A549 (cell line): ENCODE measurements at regions not wholly inside any gene's neighbourhood (a gene's known extent, or its start where the extent isn't known, plus 50 kb on each side); places are given as distances from the start of the nearest gene placed in this dataset.

Source experiments
- BHLHE40 ChIP-seq: IDR thresholded peaks from 2 replicates; pipeline ENCODE4 v1.6.1; 2012; ENCODE audit warnings: low read depth, low read length, inconsistent platforms
- KDM1A ChIP-seq: fragments of 200-600 bp; sonication (generic); IDR thresholded peaks from 2 replicates; pipeline ENCODE4 v1.6.1; 2016; ENCODE audit warnings: low read depth, mild to moderate bottlenecking
- MAFK ChIP-seq: fragments of 450-650 bp; IDR thresholded peaks from 2 replicates; pipeline ENCODE4 v1.6.1; 2014; ENCODE audit not compliant: partially characterized antibody
- POLR2A ChIP-seq: IDR thresholded peaks from 2 replicates; pipeline ENCODE4 v1.6.1; 2012; ENCODE audit warnings: mild to moderate bottlenecking, low read length
- RFX5 ChIP-seq: fragments of 450-650 bp; IDR thresholded peaks from 2 replicates; pipeline ENCODE4 v1.7.1; 2014; ENCODE audit warnings: antibody characterized with exemption, mild to moderate bottlenecking, moderate library complexity
- SMC3 ChIP-seq: fragments of >200 bp; sonication (Bioruptor Twin); formaldehyde crosslinking; IDR thresholded peaks from 3 replicates; pipeline ENCODE4 v1.6.1; 2018; ENCODE audit warnings: inconsistent platforms
- TF ChIP-seq, protein P1 (sequence below): fragments of >200 bp; sonication (Bioruptor Twin); formaldehyde crosslinking; IDR thresholded peaks from 3 replicates; pipeline ENCODE4 v1.5.1; 2016
- TF ChIP-seq, protein P2 (sequence below): IDR thresholded peaks from 2 replicates; pipeline ENCODE4 v1.6.1; 2012

DNA sequence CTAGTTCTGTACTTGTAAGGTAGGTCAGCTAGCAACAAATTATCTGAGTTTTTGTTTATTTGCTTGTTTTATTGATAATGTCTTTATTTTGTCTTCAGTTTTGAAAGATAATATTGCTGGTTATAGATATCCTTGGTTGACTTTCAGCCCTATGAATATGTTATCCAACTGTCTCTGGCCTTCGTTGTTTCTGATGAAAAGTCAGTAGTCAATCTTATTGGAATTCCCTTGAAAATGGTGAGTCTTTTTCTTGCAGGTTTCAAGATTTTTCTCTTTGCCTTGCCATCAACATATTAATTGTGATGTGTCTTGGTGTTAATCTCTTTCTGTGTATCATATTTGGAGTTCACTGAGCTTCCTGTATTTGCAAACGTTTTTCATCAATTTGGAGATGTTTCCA lies 113.1 kb upstream of the NEIL3 start:
- TF ChIP-seq RFX5, result no peak
- TF ChIP-seq KDM1A, result no peak
- TF ChIP-seq, protein P1, sequence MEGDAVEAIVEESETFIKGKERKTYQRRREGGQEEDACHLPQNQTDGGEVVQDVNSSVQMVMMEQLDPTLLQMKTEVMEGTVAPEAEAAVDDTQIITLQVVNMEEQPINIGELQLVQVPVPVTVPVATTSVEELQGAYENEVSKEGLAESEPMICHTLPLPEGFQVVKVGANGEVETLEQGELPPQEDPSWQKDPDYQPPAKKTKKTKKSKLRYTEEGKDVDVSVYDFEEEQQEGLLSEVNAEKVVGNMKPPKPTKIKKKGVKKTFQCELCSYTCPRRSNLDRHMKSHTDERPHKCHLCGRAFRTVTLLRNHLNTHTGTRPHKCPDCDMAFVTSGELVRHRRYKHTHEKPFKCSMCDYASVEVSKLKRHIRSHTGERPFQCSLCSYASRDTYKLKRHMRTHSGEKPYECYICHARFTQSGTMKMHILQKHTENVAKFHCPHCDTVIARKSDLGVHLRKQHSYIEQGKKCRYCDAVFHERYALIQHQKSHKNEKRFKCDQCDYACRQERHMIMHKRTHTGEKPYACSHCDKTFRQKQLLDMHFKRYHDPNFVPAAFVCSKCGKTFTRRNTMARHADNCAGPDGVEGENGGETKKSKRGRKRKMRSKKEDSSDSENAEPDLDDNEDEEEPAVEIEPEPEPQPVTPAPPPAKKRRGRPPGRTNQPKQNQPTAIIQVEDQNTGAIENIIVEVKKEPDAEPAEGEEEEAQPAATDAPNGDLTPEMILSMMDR, result no peak
- no peak for TF ChIP-seq POLR2A
- TF ChIP-seq, protein P2, sequence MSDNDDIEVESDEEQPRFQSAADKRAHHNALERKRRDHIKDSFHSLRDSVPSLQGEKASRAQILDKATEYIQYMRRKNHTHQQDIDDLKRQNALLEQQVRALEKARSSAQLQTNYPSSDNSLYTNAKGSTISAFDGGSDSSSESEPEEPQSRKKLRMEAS, result no peak
- TF ChIP-seq BHLHE40, result no peak
- no peak for TF ChIP-seq MAFK
- no peak for TF ChIP-seq SMC3
